Stimulated activated CD4-positive, alpha-beta T cell treated with anti-CD3 and anti-CD28 coated beads, Interleukin-4, amount 100 ng/mL, for 24 hours (primary cell): ENCODE measurements at regions not wholly inside any gene's neighbourhood (a gene's known extent, or its start where the extent isn't known, plus 50 kb on each side); places are given as distances from the start of the nearest gene placed in this dataset.
"Not testable (repeated sequence)": the region's sequence is repeated elsewhere in the genome, so short reads cannot be mapped to it uniquely, and the experiment has no call there.

ENCODE experiments used
- DNase-seq: peaks from one replicate; pipeline ENCODE4 v3.0.0-alpha.2; 2020

- no peak for DNase-seq
These were observed 49.8 kb downstream of the ABCC12 start for GRCh38 chr16:48105976-48106375.

GRCh38 chr16:48105456-48105855 lies 50.3 kb downstream of the ABCC12 start:
- no peak for DNase-seq

GRCh38 chr16:48103591-48103990 lies 52.2 kb downstream of the ABCC12 start:
- DNase-seq = no peak

- no peak for DNase-seq
These were observed 53.4 kb downstream of the ABCC12 start for GRCh38 chr16:48102083-48103008.

- peak; percentile 65 for DNase-seq
These were observed 54.6 kb downstream of the ABCC12 start for GRCh38 chr16:48101069-48101674.

- no peak for DNase-seq
These were observed 56.3 kb downstream of the ABCC12 start for GRCh38 chr16:48099455-48099854.

- DNase-seq = no peak
These were observed 57.3 kb downstream of the ABCC12 start for GRCh38 chr16:48098472-48098871.

- no peak for DNase-seq
These were observed 64.7 kb downstream of the ABCC12 start for GRCh38 chr16:48091117-48091516.

- DNase-seq = no peak
These were observed 66.6 kb downstream of the ABCC12 start for GRCh38 chr16:48089053-48089792.

GRCh38 chr16:48087639-48088038 lies 68.2 kb downstream of the ABCC12 start:
- DNase-seq = no peak

GRCh38 chr16:48086422-48086821 lies 69.4 kb downstream of the ABCC12 start:
- no peak for DNase-seq

- no peak for DNase-seq
These were observed 70.1 kb downstream of the ABCC12 start for GRCh38 chr16:48085729-48086128.

- DNase-seq = no peak
These were observed 71.0 kb downstream of the ABCC12 start for GRCh38 chr16:48084826-48085225.

GRCh38 chr16:48082516-48082915 lies 73.3 kb downstream of the ABCC12 start:
- DNase-seq = no peak

- no peak for DNase-seq
These were observed 74.1 kb downstream of the ABCC12 start for GRCh38 chr16:48081656-48082055.

- DNase-seq = no peak
These were observed 79.3 kb downstream of the ABCC12 start for GRCh38 chr16:48076455-48077012.

GRCh38 chr16:48075398-48075797 lies 80.4 kb downstream of the ABCC12 start:
- DNase-seq = no peak

- DNase-seq = no peak
These were observed 88.4 kb downstream of the ABCC12 start for GRCh38 chr16:48067388-48067787.

GRCh38 chr16:48064971-48065370 lies 90.8 kb downstream of the ABCC12 start:
- DNase-seq = no peak

- DNase-seq = no peak
These were observed 93.1 kb downstream of the ABCC12 start for GRCh38 chr16:48062681-48063080.

GRCh38 chr16:48059936-48060335 lies 95.9 kb downstream of the ABCC12 start:
- DNase-seq = no peak

GRCh38 chr16:48059190-48059589 lies 96.6 kb downstream of the ABCC12 start:
- DNase-seq = not testable (repeated sequence)

GRCh38 chr16:48057048-48057447 lies 98.7 kb downstream of the ABCC12 start:
- no peak for DNase-seq
